GM04504 (cell line): ENCODE measurements at regions not wholly inside any gene's neighbourhood (a gene's known extent, or its start where the extent isn't known, plus 50 kb on each side); places are given as distances from the start of the nearest gene placed in this dataset.
"Not testable (repeated sequence)": the region's sequence is repeated elsewhere in the genome, so short reads cannot be mapped to it uniquely, and the experiment has no call there.

Source experiments
- DNase-seq: peaks from one replicate; pipeline ENCODE4 v3.0.0-alpha.2; 2012; ENCODE audit warnings: low read depth

- DNase-seq: no peak
These were observed 214.4 kb downstream of the BMP4 start for GRCh38 chr14:53742233-53742620.

DNA sequence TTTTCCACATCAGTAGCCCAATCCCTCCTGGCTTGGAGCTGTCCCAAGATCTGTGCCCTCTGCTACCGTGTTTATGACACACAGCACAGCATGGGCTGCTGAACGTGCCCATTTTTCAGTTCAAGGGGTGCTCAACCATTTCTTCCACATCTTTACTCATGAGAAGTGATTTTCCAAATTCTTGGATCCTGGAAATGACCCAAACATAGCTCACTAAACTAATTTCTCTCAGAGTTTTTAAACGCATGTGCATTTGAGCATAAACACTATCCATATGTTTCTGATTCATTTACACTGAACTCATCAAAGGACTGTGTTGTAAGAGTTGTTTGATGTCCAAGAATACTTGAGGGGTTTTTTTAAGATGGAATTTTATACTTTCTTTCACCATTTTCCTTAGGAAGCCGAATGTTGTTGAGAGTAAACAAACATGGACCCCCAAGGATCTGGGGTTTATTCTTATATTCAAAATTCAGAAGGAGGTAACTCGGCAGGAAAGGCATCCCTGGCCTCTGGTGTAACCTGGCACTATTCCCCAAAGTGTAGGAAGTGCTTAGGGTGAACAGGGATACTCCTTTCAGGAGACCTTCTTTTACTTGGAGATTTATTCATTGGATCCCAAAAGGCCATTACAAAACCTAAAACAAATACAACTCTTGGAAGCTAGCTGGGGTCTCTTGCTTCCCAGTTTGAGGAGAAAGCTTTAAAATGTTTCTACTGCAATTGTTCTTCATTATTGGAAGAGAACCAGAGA, 215.0 kb downstream of the BMP4 start:
- DNase-seq: no peak

DNA sequence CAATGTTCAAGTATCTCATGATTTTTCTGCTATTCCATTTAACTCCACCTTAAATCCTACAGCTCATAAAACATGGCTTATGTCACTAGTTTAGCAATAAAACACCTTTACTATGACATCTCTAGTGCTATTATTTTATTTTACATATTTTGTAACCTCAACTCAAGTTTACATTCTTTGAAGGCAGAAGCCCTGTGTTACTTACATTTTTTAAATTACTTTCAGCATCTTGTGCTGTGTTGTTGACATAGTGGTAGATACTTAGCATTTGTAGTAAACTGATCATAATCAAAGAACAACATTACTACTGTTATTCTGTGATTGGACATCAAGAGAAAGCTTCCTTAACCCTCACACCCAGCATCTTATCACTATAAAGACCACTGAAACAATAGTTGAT, 216.1 kb downstream of the BMP4 start:
- DNase-seq: no peak

DNA sequence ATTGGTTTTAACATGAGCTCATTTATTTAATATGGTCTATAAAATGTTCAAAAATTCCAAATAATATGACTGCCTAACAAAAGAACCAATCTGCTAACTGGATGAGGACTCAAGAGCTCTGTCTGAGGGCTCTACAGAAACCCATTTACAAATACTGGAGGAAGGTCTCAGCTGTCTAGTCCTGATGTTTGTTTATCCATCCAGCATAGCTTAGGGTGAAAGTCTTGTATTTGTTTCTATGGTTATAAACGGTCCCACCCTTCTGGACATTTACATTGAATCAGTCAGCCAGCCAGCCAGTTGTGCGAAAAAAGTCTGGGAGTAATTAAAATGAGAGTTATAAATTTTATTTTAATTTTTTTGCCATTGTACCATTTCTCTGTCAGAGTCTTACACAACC, 220.7 kb downstream of the BMP4 start:
- no peak for DNase-seq

- DNase-seq: no peak
These were observed 233.4 kb downstream of the BMP4 start for GRCh38 chr14:53723221-53723620.

DNA sequence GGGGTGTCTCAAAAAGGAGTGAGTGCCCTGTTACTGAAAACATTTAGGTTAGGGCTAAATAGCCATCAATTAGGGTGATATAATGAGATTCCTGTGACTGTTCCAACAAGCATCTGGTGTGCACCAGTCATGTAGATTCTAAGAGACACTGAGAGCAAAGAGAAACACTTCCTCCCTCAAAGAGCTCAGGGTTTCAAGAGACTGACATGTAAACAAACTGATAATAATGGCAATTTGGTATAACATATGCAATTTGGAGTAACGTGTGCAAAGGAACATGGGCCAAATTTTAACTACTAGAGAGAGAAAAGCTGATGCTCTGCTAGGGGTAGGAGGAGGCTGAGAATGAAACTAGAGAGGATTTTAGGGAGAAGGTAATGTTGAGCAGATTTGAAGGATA, 237.1 kb downstream of the BMP4 start:
- DNase-seq: no peak

DNA sequence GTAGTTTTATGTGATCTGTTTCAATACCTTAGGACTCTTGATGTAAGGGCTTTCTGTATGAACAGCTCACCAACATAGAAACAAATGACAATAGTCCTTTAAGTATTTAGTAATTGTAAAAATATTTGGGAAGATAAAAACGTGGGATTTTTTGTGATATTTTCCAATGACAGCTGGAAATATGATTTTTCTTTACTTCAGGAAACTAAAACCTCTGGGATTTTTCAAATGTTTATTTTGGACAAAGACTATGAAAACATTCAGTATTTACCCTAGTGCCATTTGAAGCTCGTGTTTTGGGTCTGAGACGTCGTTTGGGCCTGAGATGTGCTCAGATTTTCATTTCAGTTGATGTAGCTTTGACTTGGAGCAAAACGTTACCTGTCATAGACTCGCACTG, 240.0 kb downstream of the BMP4 start:
- no peak for DNase-seq

- DNase-seq: peak; percentile 1
These were observed 241.4 kb downstream of the BMP4 start for GRCh38 chr14:53715193-53715721.

DNA sequence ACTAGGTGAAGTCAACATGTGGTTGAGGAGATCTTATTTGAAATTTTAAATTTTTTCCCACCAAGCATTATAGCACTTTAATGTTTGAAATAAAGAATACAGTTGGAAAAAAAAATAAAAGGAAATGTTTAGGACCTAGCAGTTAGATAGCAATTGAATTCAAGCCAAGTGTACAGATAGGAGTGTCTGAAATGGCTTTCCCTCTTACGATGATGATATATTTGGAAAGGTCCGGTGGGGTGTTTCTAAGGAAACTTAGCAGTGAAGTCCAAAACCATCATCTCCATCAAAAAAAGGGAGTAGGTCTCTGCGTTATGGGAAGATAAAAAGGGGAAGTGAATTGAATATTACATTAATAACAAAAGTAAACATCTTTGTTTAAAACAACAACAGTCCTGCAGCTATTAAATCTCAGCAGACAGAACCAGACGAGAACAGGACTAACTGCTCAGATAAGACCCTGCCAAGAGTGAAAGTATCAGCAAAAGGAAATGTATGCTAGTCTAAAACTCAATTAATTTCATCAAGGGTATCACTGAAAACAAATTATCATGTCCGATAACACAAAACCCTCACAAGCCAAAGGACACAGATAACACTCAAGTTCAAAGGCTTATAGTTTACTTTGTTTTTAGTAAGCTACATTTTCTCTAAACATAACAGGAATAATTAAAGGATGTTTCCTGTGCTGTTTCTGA, 242.0 kb downstream of the BMP4 start:
- DNase-seq: no peak

DNA sequence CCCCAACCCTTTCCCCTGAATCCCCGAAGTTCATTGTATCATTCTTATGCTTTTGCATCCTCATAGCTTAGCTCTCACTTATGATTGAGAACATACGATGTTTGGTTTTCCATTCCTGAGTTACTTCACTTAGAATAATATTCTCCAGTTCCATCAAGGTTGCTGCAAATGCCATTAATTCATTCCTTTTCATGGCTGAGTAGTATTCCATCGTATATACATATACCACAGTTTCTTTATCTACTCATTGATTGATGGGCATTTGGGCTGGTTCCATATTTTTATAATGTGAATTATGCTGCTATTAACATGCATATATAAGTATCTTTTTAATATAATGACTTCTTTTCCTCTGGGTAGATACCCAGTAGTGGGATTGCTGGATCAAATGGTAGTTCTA, 243.7 kb downstream of the BMP4 start:
- not testable (repeated sequence) for DNase-seq

DNA sequence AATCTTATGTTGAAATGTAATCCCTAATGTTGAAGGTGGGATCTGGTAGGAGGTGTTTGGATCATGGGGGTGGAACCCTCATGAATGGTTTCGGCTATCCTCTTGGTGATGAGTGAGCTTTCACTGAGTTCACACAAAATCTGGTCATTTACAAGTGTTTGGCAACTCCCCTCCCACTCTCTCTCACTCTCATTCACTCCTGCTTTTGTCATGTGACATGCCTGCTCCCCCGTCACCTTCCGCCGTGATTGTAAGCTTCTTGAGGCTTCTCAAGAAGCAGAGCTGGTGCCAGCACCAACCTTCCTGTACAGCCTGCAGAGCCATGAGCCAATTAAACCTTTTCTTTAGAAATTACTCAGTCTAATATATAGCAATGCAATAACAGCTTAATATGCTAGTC, 245.4 kb downstream of the BMP4 start:
- DNase-seq: no peak

DNA sequence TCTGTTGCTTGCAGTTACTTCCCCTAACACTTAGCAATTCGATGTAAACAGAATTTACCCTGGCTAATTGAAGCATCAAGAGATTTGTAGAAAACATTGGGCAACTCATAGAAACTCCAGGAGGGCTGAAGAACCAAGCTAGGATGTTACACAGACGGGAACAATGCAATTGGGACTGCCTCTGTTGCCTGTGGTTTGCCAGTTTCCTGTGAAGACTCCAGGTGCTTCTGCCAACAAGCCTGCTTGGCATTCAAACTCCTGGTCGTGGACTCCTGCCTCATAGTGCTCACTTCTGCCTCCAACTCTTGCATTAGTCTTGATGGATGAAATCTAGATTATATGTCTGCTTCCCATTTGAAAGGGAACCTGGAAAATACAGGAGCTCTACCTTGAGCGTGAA, 246.0 kb downstream of the BMP4 start:
- no peak for DNase-seq

GRCh38 chr14:53709381-53709780, 247.2 kb downstream of the BMP4 start:
- DNase-seq: no peak

DNA sequence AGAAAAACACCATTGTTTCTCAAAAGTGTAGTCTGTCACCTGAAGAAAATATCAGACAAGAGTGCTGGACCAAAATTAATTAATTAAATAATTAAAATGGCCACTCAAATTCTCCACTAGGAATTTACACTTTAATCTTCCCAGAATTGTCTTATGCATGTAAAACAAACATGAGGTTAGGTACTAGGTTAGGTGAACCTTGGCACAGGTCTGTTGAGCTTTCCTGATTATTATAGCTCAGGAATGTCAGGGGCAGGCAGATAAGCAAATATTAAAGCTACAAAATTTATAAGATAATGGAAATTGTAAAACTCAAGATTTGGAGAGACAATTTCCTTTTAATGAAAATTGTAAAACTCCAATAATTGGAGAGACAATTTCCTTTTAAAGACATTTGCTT, 253.2 kb downstream of the BMP4 start:
- no peak for DNase-seq

DNA sequence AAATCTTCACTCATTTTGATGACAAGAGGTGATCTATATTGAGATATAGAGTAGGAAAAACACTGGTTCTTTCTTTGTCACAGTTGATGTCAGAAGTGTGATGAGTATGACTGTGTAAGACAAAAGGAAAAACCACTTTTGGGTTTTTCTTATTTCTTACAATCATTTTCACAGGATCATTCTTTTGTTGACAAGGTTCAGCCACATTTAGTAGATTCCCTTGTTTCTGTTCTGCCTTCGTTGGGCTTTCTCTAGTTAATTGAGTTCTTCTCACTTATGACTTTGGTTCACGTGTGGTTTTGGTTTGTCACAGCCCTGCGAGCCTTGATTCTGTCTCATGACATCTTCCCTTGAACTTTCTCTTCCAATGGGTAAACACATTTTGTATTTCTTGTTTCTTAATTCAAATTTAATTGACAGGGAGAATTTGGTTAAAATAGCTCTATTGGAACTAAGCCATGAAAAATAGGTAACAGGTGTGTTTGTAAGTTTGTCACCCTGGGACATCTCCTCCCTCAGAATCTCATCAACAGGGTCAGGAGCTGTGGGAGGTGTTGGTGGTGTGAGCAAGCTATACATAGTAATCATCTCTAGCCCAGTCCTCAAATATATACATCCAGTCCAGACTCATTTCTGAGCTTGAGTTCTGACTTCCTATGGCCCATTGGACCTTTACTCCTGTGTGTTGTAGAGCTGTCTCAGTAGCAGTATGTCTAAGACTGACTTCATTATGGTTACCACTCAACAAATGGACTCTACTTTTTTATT, 255.3 kb downstream of the BMP4 start:
- no peak for DNase-seq

DNA sequence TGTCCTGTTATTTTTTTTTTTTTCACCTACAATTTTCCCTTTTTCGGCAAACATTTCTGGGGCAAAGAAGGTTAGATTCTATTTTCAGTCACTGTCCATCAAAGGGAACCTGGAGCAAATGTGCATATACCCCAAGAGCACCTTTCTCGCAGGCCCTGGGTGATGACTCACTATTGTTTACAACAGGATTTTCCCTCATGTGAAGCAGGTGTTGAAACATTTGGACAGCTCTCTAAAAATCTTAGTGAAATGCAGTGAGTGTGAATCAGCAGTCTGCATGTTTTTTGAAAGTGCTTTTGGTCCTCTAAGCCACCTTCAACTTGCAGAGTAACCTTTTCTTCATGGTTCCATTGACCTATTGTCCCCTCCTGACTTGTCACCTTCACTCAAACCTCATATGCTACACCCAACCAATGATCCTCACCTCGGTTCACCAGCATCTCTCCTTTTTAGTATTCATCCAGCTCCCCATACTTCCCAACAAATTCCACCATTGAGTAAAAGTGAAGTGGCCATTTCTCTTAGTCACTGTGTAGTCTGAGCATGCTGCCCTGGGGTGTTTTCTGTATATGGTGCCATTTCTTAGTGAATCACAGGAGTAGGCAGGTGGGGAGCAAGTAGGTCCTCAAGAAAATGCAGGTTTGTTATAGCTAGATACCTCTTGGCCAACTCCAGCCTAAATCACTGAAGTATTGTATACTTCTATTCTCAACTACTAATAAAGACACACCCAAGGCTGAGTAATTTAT, 260.2 kb downstream of the BMP4 start:
- no peak for DNase-seq

GRCh38 chr14:53695692-53696214, 260.9 kb downstream of the BMP4 start:
- DNase-seq: no peak

DNA sequence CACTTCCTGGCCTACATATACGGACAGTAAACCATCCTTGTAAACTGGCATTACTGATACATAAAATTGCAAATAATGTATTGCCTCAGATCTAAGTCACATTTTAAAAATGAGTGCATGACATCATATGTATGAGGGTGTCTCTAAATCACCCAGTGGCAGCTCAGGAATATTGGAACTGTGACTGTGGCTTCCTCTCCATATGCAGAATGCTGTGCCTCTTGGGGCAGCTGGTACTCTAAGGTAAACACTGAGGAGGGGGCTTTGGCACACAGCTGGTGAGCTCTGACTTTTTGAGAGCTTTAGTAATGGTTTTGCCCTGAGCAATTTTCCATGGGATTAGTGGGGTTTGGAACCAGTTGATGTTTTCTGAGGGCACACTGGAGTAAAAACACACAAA, 263.7 kb downstream of the BMP4 start:
- DNase-seq: no peak

DNA sequence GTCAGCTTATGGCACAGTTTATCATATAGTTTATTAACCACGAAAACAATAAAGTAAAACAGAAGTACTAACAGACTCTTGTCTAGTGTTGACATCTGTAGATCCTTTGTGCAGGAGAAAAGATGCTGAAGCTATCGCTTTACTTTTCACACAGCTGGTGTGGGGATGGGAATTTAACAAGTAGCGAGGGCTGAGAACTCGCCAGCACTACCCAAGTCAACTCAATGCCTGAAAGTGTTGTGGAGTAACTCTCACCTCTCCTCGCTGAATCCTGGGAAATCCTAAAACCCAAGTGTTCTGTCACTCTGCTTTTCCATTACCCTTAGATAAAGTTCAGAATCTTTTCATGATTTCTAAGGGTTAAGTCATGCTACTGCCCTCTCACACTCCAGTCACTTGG, 264.2 kb downstream of the BMP4 start:
- no peak for DNase-seq

DNA sequence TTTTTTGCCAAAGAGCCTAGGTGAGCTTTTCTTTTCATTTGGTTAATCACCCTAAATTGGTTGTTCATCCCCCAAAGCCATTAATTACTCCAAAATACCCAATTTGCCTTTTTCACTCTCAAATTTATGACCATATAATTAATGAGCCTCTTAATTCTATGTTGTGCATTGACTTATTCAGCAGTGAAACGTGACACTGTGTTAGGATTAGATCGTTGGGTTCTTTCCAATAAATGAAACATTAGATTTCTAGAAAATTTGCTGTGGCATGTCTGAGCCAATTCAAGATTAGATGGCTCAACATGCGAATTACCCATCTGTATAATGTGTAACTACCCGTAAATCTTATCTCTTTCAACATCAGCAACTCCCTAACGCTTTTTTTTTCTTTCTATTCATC, 273.4 kb downstream of the BMP4 start:
- no peak for DNase-seq

GRCh38 chr14:53672526-53672925, 284.1 kb downstream of the BMP4 start:
- DNase-seq: no peak

DNA sequence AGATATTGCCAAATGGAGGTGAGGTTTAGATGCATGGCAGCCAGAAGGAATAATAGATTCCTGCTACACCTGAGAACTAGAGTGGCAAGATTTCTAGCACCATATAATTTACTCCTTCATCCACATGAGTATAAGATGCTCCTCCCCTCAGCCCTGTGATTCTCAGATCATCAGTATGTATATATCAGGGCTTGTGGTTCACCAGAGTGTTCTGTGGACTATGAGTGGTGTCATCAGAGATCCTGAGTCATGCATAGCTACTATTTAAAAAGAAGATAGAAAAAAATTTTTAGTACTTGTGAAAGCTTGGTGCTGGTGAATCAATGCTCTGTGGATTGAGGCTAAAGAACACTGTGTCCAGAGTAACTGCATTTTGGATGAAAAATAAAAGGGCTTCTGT, 285.9 kb downstream of the BMP4 start:
- peak; percentile 2 for DNase-seq
